Upper lobe of right lung (tissue), 1 donor: ENCODE measurements at regions not wholly inside any gene's neighbourhood (a gene's known extent, or its start where the extent isn't known, plus 50 kb on each side); places are given as distances from the start of the nearest gene placed in this dataset.

Source experiments
- ATAC-seq: fragments of 200-7000 bp; cut with Tn5 transposase; one replicate; pipeline ENCODE4 v1.9.1; 2020; ENCODE audit warnings: mild to moderate bottlenecking, moderate library complexity
- DNase-seq: peaks from one replicate; pipeline ENCODE4 v3.0.0-alpha.2; 2020
- H3K27ac ChIP-seq: fragments of 200-600 bp; one replicate; pipeline ENCODE4 v1.8.0; 2022
- H3K27me3 ChIP-seq: fragments of 200-600 bp; one replicate; pipeline ENCODE4 v1.8.0; 2022; ENCODE audit warnings: mild to moderate bottlenecking
- H3K36me3 ChIP-seq: fragments of 200-600 bp; one replicate; pipeline ENCODE4 v1.8.0; 2022
- H3K4me1 ChIP-seq: fragments of 200-600 bp; one replicate; pipeline ENCODE4 v1.8.0; 2022
- H3K4me3 ChIP-seq: fragments of 200-600 bp; one replicate; pipeline ENCODE4 v1.8.0; 2022; ENCODE audit warnings: mild to moderate bottlenecking
- H3K9me3 ChIP-seq: fragments of 200-600 bp; one replicate; pipeline ENCODE4 v1.8.0; 2022
- intact Hi-C: fragments of 100-400 bp; cut with DNase I; formaldehyde crosslinking; loops from one replicate; pipeline ENCODE4 v1.11.0; 2022
- TF ChIP-seq, protein P1 (sequence below): fragments of 200-600 bp; IDR thresholded peaks from one replicate; pipeline ENCODE4 v1.8.0; 2022; ENCODE audit warnings: antibody characterized with exemption
- donor health status: DM: no; HTN: yes; CAD: no; lungs with severe emphysema.

DNA sequence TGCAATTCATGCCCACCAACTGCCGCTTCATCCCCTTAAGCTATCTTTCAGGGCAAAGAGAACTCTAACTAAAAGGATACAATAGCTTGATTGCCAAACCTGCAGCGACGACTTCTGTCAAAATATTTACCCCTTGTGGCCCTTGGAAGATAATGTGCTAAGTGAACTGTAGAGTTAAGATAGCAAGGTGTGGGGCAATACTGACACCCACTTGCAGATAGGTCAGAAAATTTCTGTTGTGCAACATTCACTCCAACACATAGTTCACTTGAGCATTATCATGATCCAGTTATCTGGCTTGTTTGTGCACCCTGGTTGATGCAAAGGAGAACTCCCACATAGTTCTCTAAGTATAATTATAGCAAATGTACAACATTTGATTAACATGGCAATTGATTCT lies 55.6 kb downstream of the RHOXF2B start:
- intact Hi-C loops: no loop called here
- Histone ChIP-seq H3K36me3 (no peaks in the 10 kb centered on the region), H3K4me3 (no peak overlapping the region), H3K9me3 (no peaks in the 10 kb centered on the region), H3K27ac (no peak overlapping the region), H3K4me1 (no peaks in the 10 kb centered on the region), H3K27me3 (peaks cover 21% of the 10 kb centered on the region)
- TF ChIP-seq, protein P1, sequence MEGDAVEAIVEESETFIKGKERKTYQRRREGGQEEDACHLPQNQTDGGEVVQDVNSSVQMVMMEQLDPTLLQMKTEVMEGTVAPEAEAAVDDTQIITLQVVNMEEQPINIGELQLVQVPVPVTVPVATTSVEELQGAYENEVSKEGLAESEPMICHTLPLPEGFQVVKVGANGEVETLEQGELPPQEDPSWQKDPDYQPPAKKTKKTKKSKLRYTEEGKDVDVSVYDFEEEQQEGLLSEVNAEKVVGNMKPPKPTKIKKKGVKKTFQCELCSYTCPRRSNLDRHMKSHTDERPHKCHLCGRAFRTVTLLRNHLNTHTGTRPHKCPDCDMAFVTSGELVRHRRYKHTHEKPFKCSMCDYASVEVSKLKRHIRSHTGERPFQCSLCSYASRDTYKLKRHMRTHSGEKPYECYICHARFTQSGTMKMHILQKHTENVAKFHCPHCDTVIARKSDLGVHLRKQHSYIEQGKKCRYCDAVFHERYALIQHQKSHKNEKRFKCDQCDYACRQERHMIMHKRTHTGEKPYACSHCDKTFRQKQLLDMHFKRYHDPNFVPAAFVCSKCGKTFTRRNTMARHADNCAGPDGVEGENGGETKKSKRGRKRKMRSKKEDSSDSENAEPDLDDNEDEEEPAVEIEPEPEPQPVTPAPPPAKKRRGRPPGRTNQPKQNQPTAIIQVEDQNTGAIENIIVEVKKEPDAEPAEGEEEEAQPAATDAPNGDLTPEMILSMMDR: no peak
- DNase-seq (no peak), ATAC-seq (no peak)

GRCh38 chrX:120020305-120020704 lies 57.2 kb downstream of the RHOXF2B start:
- H3K27ac ChIP-seq: no peak overlapping the region
- DNase-seq (no peak), ATAC-seq (no peak)
- H3K4me3 ChIP-seq: no peak overlapping the region
- H3K9me3 ChIP-seq: no peaks in the 10 kb centered on the region
- intact Hi-C loops: no loop called here
- H3K4me1 ChIP-seq: no peaks in the 10 kb centered on the region
- no peaks in the 10 kb centered on the region for H3K36me3 ChIP-seq
- TF ChIP-seq, protein P1: no peak
- H3K27me3 ChIP-seq: peaks cover 22% of the 10 kb centered on the region

GRCh38 chrX:120016068-120016441 lies 61.4 kb downstream of the RHOXF2B start:
- H3K36me3 ChIP-seq: no peaks in the 10 kb centered on the region
- DNase-seq (no peak), ATAC-seq (no peak)
- H3K27ac ChIP-seq: no peak overlapping the region
- no peaks in the 10 kb centered on the region for H3K4me1 ChIP-seq
- H3K27me3 ChIP-seq: peaks cover 28% of the 10 kb centered on the region
- peak overlapping the region; percentile 29 for H3K4me3 ChIP-seq
- TF ChIP-seq, protein P1: no peak
- H3K9me3 ChIP-seq: no peaks in the 10 kb centered on the region
- intact Hi-C loops: no loop called here

DNA sequence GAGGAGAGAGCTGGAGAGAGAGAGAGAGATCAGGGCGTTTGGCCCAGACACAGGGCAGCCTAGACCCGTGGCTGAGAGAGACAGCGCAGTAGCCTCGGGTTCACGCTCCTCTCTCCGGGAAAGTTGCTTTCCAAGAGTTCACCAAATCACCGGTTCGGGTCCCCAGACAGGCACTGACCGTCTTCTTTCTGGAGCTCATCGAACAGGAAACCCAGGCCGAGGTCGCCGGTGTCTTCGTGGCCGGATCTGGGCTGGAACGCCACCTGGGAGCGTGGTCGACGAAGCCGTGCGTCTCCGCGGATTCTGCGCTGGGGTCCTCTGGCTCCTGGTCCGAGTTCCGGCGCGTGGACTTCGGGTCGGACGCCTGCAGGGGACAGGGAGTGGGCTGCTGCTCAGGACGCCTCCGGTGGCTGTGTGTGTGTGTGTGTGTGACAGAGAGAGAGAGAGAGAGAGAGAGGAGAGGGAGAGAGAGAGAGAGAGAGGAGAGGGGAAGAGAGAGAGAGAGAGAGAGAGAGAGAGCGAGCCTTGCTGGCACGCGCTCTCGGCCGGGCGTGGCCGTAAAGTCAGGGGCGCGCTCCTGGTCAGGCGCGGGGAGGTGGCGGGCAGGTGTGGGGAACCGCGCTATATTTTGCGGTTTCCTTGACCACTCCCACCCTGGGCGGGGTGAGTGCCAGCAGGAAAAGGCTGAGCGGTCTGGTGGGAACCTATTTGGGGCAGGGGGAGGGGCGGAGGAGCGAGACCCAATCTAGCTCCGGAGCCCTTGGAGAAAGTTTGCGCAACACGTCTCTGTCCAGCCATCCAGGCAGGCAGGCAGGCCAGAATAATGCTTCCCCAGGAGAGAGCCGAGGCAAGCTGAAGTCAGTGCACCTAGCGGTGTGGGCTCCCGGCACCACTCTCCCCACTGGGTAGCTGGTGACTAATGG lies 62.1 kb downstream of the RHOXF2B start:
- peak; percentile 67 for DNase-seq
- intact Hi-C loops: no loop called here
- no peaks in the 10 kb centered on the region for H3K9me3 ChIP-seq
- peaks cover 28% of the 10 kb centered on the region for H3K27me3 ChIP-seq
- no peaks in the 10 kb centered on the region for H3K36me3 ChIP-seq
- peak overlapping the region; percentile 29 for H3K4me3 ChIP-seq
- no peaks in the 10 kb centered on the region for H3K4me1 ChIP-seq
- no peak overlapping the region for H3K27ac ChIP-seq
- peak; percentile 69 for ATAC-seq
- TF ChIP-seq, protein P1: no peak

DNA sequence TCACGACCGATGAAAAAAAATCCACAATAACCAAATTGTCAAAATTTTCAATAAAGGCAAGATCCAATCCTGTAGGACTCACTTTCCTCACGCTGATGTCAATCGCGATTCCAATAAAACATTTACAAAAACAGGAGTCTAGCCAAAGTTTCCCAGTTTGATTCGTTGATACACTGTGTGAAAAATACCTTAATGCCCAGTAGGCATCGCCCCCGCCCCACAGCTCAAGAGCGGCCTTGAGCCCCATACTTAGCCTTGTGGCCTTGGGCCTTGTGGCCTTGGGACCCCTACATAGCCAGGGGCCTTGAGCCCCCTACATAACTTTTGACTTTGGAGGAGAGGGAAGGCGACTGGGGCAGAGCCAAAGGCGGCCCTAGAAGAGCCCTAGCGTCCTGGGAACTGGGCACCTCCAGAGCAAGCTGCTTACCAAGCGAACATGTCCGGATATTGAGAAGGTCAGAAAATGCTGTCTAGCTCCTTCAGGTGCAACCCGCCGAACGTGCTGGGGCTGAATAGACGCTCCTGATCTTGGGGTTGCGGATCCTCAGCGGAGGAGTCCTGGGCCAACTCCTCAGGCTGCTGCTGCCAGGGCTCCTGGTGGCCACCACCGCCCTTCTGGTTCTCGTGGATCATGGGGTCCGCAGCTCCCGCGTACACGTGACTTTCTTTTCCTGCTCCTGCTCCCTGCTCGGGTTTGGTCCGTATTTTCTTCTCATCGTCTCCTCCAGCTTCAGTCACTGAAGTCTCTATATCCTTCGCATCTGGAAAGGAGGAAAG lies 62.9 kb downstream of the RHOXF2B start:
- Histone ChIP-seq H3K4me1 (no peaks in the 10 kb centered on the region), H3K27me3 (peaks cover 24% of the 10 kb centered on the region), H3K27ac (no peak overlapping the region), H3K4me3 (peak overlapping the region; percentile 19), H3K36me3 (no peaks in the 10 kb centered on the region), H3K9me3 (no peaks in the 10 kb centered on the region)
- TF ChIP-seq, protein P1: no peak
- no peak for ATAC-seq
- no peak for DNase-seq
- intact Hi-C loops: no loop called here
